ENCODE measurements at regions not wholly inside any gene's neighbourhood (a gene's known extent, or its start where the extent isn't known, plus 50 kb on each side); places are given as distances from the start of the nearest gene placed in this dataset.
"Not testable (repeated sequence)": the region's sequence is repeated elsewhere in the genome, so short reads cannot be mapped to it uniquely, and the experiment has no call there.

- ChIA-PET SMC1A (ENCODE audit: uncharacterized antibody, unreplicated experiment) (interaction anchor here (0.7 kb wide), 1 partner anchor 204 kb away, joined by 3 read pairs; no protein-coding TSS in a partner anchor), CTCF (no interaction called here), POLR2A (no interaction called here), RAD21 (ENCODE audit: unreplicated experiment) (no interaction called here)
- DNase-seq (ENCODE audit: low read depth, low spot score), result no peak
- Histone ChIP-seq H3K9ac (ENCODE audit: control insufficient read depth, insufficient read depth, low read length) (no peak overlapping the region), H3K4me1 (ENCODE audit: control insufficient read depth, insufficient read depth, low read length) (no peaks in the 10 kb centered on the region), H3K79me2 (ENCODE audit: control insufficient read depth, insufficient read depth, low read length) (no peaks in the 10 kb centered on the region), H3K27ac (ENCODE audit: control insufficient read depth, insufficient read depth) (no peak overlapping the region), H2AFZ (ENCODE audit: control insufficient read depth, low read depth, low read length) (no peak overlapping the region), H4K20me1 (ENCODE audit: control insufficient read depth, insufficient read depth) (no peaks in the 10 kb centered on the region), H3K27me3 (replicated peaks in 1 of 2; ENCODE audit: control insufficient read depth in 2 of 2, insufficient read depth in 2 of 2, low read length in 1 of 2) (no peaks in the 10 kb centered on the region), H3K4me2 (ENCODE audit: control insufficient read depth, insufficient read depth) (no peak overlapping the region), H3K9me3 (replicated peaks; ENCODE audit: control insufficient read depth, insufficient read depth, low read length) (no peaks in the 10 kb centered on the region), H3K36me3 (ENCODE audit: control insufficient read depth in 2 of 2, insufficient read depth in 2 of 2, low read length in 1 of 2) (no peaks in the 10 kb centered on the region), H3K4me3 (no peak overlapping the region)
- no TSS peak for BruUV-seq (replicated peaks)
- TF ChIP-seq POLR2AphosphoS5 (IDR thresholded peaks at IDR 0.05; ENCODE audit: low read length) (no peak), JUNB (IDR thresholded peaks at IDR 0.05) (no peak), NBN (IDR thresholded peaks at IDR 0.05) (no peak), BACH1 (IDR thresholded peaks at IDR 0.05; ENCODE audit: borderline replicate concordance) (no peak), MEF2A (IDR thresholded peaks at IDR 0.05; ENCODE audit: insufficient read depth, low read depth, low read length) (no peak), ZBED1 (IDR thresholded peaks at IDR 0.05; ENCODE audit: borderline replicate concordance) (no peak), NR2C2 (IDR thresholded peaks at IDR 0.05; ENCODE audit: borderline replicate concordance, control insufficient read depth, insufficient read length, low read depth) (no peak), SMAD1 (IDR thresholded peaks at IDR 0.05; ENCODE audit: low read depth, partially characterized antibody) (no peak), NR2F1 (conservative IDR thresholded peaks at IDR 0.05) (no peak), FOXK2 (IDR thresholded peaks at IDR 0.05) (no peak), MLLT1 (IDR thresholded peaks at IDR 0.05) (no peak), PKNOX1 (IDR thresholded peaks at IDR 0.05) (no peak), KDM1A (IDR thresholded peaks at IDR 0.05; ENCODE audit: borderline replicate concordance) (no peak), STAT1 (conservative IDR thresholded peaks at IDR 0.05) (no peak), NFIC (IDR thresholded peaks at IDR 0.05; ENCODE audit: low read depth, low read length) (no peak), SIN3A (IDR thresholded peaks at IDR 0.05; ENCODE audit: low read depth, low read length) (no peak), HDAC6 (IDR thresholded peaks at IDR 0.05; ENCODE audit: unreplicated experiment) (no peak), HDGF (IDR thresholded peaks at IDR 0.05) (no peak)
- TF ChIP-seq, protein P1, sequence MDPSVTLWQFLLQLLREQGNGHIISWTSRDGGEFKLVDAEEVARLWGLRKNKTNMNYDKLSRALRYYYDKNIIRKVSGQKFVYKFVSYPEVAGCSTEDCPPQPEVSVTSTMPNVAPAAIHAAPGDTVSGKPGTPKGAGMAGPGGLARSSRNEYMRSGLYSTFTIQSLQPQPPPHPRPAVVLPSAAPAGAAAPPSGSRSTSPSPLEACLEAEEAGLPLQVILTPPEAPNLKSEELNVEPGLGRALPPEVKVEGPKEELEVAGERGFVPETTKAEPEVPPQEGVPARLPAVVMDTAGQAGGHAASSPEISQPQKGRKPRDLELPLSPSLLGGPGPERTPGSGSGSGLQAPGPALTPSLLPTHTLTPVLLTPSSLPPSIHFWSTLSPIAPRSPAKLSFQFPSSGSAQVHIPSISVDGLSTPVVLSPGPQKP (IDR thresholded peaks at IDR 0.05; ENCODE audit: low read depth, low read length), result no peak
- intact Hi-C loops (cut with micrococcal nuclease; ENCODE audit: unreplicated experiment), result no loop called here
- FAIRE-seq, result no peak
- 0% methylated on average over 1 of the region's 1 CpG for WGBS (ENCODE audit: insufficient coverage, insufficient replicate concordance, low lambda C conversion rate, missing lambda C conversion rate)
- ATAC-seq, result no peak
- in situ Hi-C loops (cut with MboI), result no loop called here
Observed at GRCh38 chrX:37083880-37084279, 75.7 kb downstream of the FAM47C start.

GRCh38 chrX:37085699-37086098 lies 77.5 kb downstream of the FAM47C start:
- H3K9ac ChIP-seq (ENCODE audit: control insufficient read depth, insufficient read depth, low read length); H3K4me3 ChIP-seq; DNase-seq (ENCODE audit: low read depth, low spot score); ATAC-seq; intact Hi-C loops (cut with micrococcal nuclease; ENCODE audit: unreplicated experiment); in situ Hi-C loops (cut with MboI); FAIRE-seq; POLR2A ChIA-PET; H3K36me3 ChIP-seq (ENCODE audit: control insufficient read depth in 2 of 2, insufficient read depth in 2 of 2, low read length in 1 of 2); H3K4me2 ChIP-seq (ENCODE audit: control insufficient read depth, insufficient read depth); H4K20me1 ChIP-seq (ENCODE audit: control insufficient read depth, insufficient read depth); H3K27me3 ChIP-seq (replicated peaks in 1 of 2; ENCODE audit: control insufficient read depth in 2 of 2, insufficient read depth in 2 of 2, low read length in 1 of 2); BruUV-seq (replicated peaks); H3K9me3 ChIP-seq (replicated peaks; ENCODE audit: control insufficient read depth, insufficient read depth, low read length); H3K79me2 ChIP-seq (ENCODE audit: control insufficient read depth, insufficient read depth, low read length); H2AFZ ChIP-seq (ENCODE audit: control insufficient read depth, low read depth, low read length); CTCF ChIA-PET; H3K27ac ChIP-seq (ENCODE audit: control insufficient read depth, insufficient read depth); H3K4me1 ChIP-seq (ENCODE audit: control insufficient read depth, insufficient read depth, low read length); RAD21 ChIA-PET (ENCODE audit: unreplicated experiment); SMC1A ChIA-PET (ENCODE audit: uncharacterized antibody, unreplicated experiment): not testable (repeated sequence)
- no CpG with 5 or more reads among the region's 2 CpGs for WGBS (ENCODE audit: insufficient coverage, insufficient replicate concordance, low lambda C conversion rate, missing lambda C conversion rate)
